Activated CD8-positive, alpha-beta T cell treated with anti-CD3 and anti-CD28 coated beads, Interleukin-2, amount 10 ng/mL, durations not matched to agents 7 days and 5 days (primary cell): ENCODE measurements at regions not wholly inside any gene's neighbourhood (a gene's known extent, or its start where the extent isn't known, plus 50 kb on each side); places are given as distances from the start of the nearest gene placed in this dataset.

Source experiments
- ATAC-seq: fragments of 150-1000 bp; cut with Tn5 transposase; one replicate; pipeline ENCODE4 v1.10.0; 2021; ENCODE audit warnings: moderate library complexity
- CTCF ChIA-PET: fragments of 350-600 bp; sonication (Branson Sonifier 250); formaldehyde crosslinking; loops from one replicate; lab custom pipeline; 2021; ENCODE audit warnings: antibody characterized with exemption; lab: Charles Lee
- POLR2A ChIA-PET: fragments of 350-600 bp; sonication (Branson Sonifier 250); formaldehyde crosslinking; loops from one replicate; lab custom pipeline; 2021; ENCODE audit warnings: antibody characterized with exemption; lab: Charles Lee
- DNase-seq: peaks from one replicate; pipeline ENCODE4 v3.0.0-alpha.2; 2020
- H3K27ac Mint-ChIP-seq: one replicate; pipeline ENCODE4 v1.8.0; 2021; ENCODE audit warnings: mild to moderate bottlenecking, mixed read lengths
- H3K27me3 Mint-ChIP-seq: one replicate; pipeline ENCODE4 v1.8.0; 2021; ENCODE audit warnings: low read depth, mixed read lengths
- H3K36me3 Mint-ChIP-seq: one replicate; pipeline ENCODE4 v1.8.0; 2021; ENCODE audit warnings: low read depth, mixed read lengths
- H3K4me1 Mint-ChIP-seq: one replicate; pipeline ENCODE4 v1.8.0; 2021; ENCODE audit warnings: low read depth, mixed read lengths
- H3K4me3 Mint-ChIP-seq: one replicate; pipeline ENCODE4 v1.8.0; 2021; ENCODE audit warnings: mild to moderate bottlenecking, mixed read lengths
- H3K9me3 Mint-ChIP-seq: one replicate; pipeline ENCODE4 v1.8.0; 2022; ENCODE audit warnings: mixed read lengths; ENCODE audit not compliant: insufficient read depth

GRCh38 chr5:35476797-35477196 lies 140.9 kb upstream of the SPEF2 start:
- ChIA-PET POLR2A (no interaction called here), CTCF (no interaction called here)
- peaks cover 15% of the 10 kb centered on the region for H3K36me3 Mint-ChIP-seq
- peaks cover 6% of the 10 kb centered on the region for H3K9me3 Mint-ChIP-seq
- DNase-seq (no peak), ATAC-seq (no peak)
- no peak overlapping the region for H3K27ac Mint-ChIP-seq
- H3K4me3 Mint-ChIP-seq: no peak overlapping the region
- H3K4me1 Mint-ChIP-seq: peaks cover 11% of the 10 kb centered on the region
- peaks cover 2% of the 10 kb centered on the region for H3K27me3 Mint-ChIP-seq

- Mint-ChIP-seq H3K27me3 (peaks cover 2% of the 10 kb centered on the region), H3K27ac (no peak overlapping the region), H3K4me1 (peaks cover 11% of the 10 kb centered on the region), H3K36me3 (peaks cover 15% of the 10 kb centered on the region), H3K9me3 (peaks cover 6% of the 10 kb centered on the region), H3K4me3 (no peak overlapping the region)
- CTCF ChIA-PET: no interaction called here
- no peak for DNase-seq
- POLR2A ChIA-PET: no interaction called here
- no peak for ATAC-seq
Observed at GRCh38 chr5:35476036-35476435, 141.6 kb upstream of the SPEF2 start.

- DNase-seq (no peak), ATAC-seq (no peak)
- Mint-ChIP-seq H3K27me3 (peaks cover 5% of the 10 kb centered on the region), H3K27ac (no peak overlapping the region), H3K9me3 (no peaks in the 10 kb centered on the region), H3K36me3 (peaks cover 3% of the 10 kb centered on the region), H3K4me3 (no peak overlapping the region), H3K4me1 (no peaks in the 10 kb centered on the region)
- ChIA-PET CTCF (no interaction called here), POLR2A (no interaction called here)
Observed at GRCh38 chr5:35473589-35473988, 144.1 kb upstream of the SPEF2 start.

- Mint-ChIP-seq H3K36me3 (no peaks in the 10 kb centered on the region), H3K4me1 (no peaks in the 10 kb centered on the region), H3K9me3 (no peaks in the 10 kb centered on the region), H3K4me3 (no peak overlapping the region), H3K27ac (no peak overlapping the region), H3K27me3 (peaks cover 5% of the 10 kb centered on the region)
- CTCF ChIA-PET: no interaction called here
- ATAC-seq (no peak), DNase-seq (no peak)
- POLR2A ChIA-PET: no interaction called here
Observed at GRCh38 chr5:35470866-35471265, 146.8 kb upstream of the SPEF2 start.

- no peak overlapping the region for H3K4me3 Mint-ChIP-seq
- no peak overlapping the region for H3K27ac Mint-ChIP-seq
- no peaks in the 10 kb centered on the region for H3K9me3 Mint-ChIP-seq
- ATAC-seq: no peak
- no peak for DNase-seq
- CTCF ChIA-PET: interaction anchor here (0.9 kb wide), 1 partner anchor 32 kb away, joined by 3 read pairs; no protein-coding TSS in a partner anchor
- no peaks in the 10 kb centered on the region for H3K4me1 Mint-ChIP-seq
- H3K36me3 Mint-ChIP-seq: no peaks in the 10 kb centered on the region
- POLR2A ChIA-PET: no interaction called here
- peaks cover 7% of the 10 kb centered on the region for H3K27me3 Mint-ChIP-seq
Observed at GRCh38 chr5:35468811-35469210, 148.9 kb upstream of the SPEF2 start.

- DNase-seq (no peak), ATAC-seq (no peak)
- CTCF ChIA-PET: no interaction called here
- Mint-ChIP-seq H3K27me3 (peaks cover 5% of the 10 kb centered on the region), H3K4me1 (no peaks in the 10 kb centered on the region), H3K9me3 (no peaks in the 10 kb centered on the region), H3K36me3 (no peaks in the 10 kb centered on the region), H3K4me3 (no peak overlapping the region), H3K27ac (no peak overlapping the region)
- POLR2A ChIA-PET: no interaction called here
Observed at GRCh38 chr5:35466746-35467145, 150.9 kb upstream of the SPEF2 start.

GRCh38 chr5:35464757-35465156 lies 152.9 kb upstream of the SPEF2 start:
- Mint-ChIP-seq H3K27ac (no peak overlapping the region), H3K4me3 (no peak overlapping the region), H3K27me3 (peaks cover 7% of the 10 kb centered on the region), H3K9me3 (no peaks in the 10 kb centered on the region), H3K4me1 (no peaks in the 10 kb centered on the region), H3K36me3 (no peaks in the 10 kb centered on the region)
- ChIA-PET POLR2A (no interaction called here), CTCF (no interaction called here)
- no peak for DNase-seq
- ATAC-seq: no peak

- no peak for DNase-seq
- H3K27me3 Mint-ChIP-seq: peaks cover 4% of the 10 kb centered on the region
- no peak overlapping the region for H3K27ac Mint-ChIP-seq
- no peaks in the 10 kb centered on the region for H3K9me3 Mint-ChIP-seq
- no peak overlapping the region for H3K4me3 Mint-ChIP-seq
- no peaks in the 10 kb centered on the region for H3K4me1 Mint-ChIP-seq
- H3K36me3 Mint-ChIP-seq: no peaks in the 10 kb centered on the region
- ATAC-seq: no peak
- ChIA-PET POLR2A (no interaction called here), CTCF (no interaction called here)
Observed at GRCh38 chr5:35461530-35461929, 156.1 kb upstream of the SPEF2 start.

GRCh38 chr5:35458824-35459207 lies 158.8 kb upstream of the SPEF2 start:
- Mint-ChIP-seq H3K27ac (no peak overlapping the region), H3K4me3 (no peak overlapping the region), H3K4me1 (no peaks in the 10 kb centered on the region), H3K9me3 (no peaks in the 10 kb centered on the region), H3K27me3 (peaks cover 2% of the 10 kb centered on the region), H3K36me3 (no peaks in the 10 kb centered on the region)
- no peak for DNase-seq
- ChIA-PET POLR2A (no interaction called here), CTCF (no interaction called here)
- no peak for ATAC-seq

GRCh38 chr5:35457912-35458823 lies 159.5 kb upstream of the SPEF2 start:
- ATAC-seq: no peak
- POLR2A ChIA-PET: no interaction called here

GRCh38 chr5:35456506-35456905 lies 161.2 kb upstream of the SPEF2 start:
- no peak overlapping the region for H3K27ac Mint-ChIP-seq

More at GRCh38 chr5:35457912-35458823, 159.5 kb upstream of the SPEF2 start:
- CTCF ChIA-PET: no interaction called here
- no peak for DNase-seq
- no peak overlapping the region for H3K4me3 Mint-ChIP-seq
- no peak overlapping the region for H3K27ac Mint-ChIP-seq
- no peaks in the 10 kb centered on the region for H3K36me3 Mint-ChIP-seq
- peaks cover 2% of the 10 kb centered on the region for H3K27me3 Mint-ChIP-seq
- no peaks in the 10 kb centered on the region for H3K9me3 Mint-ChIP-seq
- no peaks in the 10 kb centered on the region for H3K4me1 Mint-ChIP-seq

GRCh38 chr5:35454011-35454525 lies 163.6 kb upstream of the SPEF2 start:
- ChIA-PET POLR2A (no interaction called here), CTCF (no interaction called here)
- DNase-seq: no peak
- Mint-ChIP-seq H3K9me3 (no peaks in the 10 kb centered on the region), H3K4me1 (no peaks in the 10 kb centered on the region), H3K36me3 (no peaks in the 10 kb centered on the region), H3K27ac (no peak overlapping the region), H3K4me3 (no peak overlapping the region), H3K27me3 (no peaks in the 10 kb centered on the region)
- ATAC-seq: no peak

More at GRCh38 chr5:35456506-35456905, 161.2 kb upstream of the SPEF2 start:
- Mint-ChIP-seq H3K4me1 (no peaks in the 10 kb centered on the region), H3K4me3 (no peak overlapping the region), H3K9me3 (no peaks in the 10 kb centered on the region), H3K36me3 (no peaks in the 10 kb centered on the region), H3K27me3 (peaks cover 2% of the 10 kb centered on the region)
- DNase-seq: no peak
- ATAC-seq: no peak
- ChIA-PET POLR2A (no interaction called here), CTCF (no interaction called here)
